DLD1 (cell line): ENCODE measurements at regions not wholly inside any gene's neighbourhood (a gene's known extent, or its start where the extent isn't known, plus 50 kb on each side); places are given as distances from the start of the nearest gene placed in this dataset.

ENCODE experiments used
- in situ Hi-C: cut with HindIII; loops from 2 replicates; pipeline ENCODE4 v1.10.0; 2017; ENCODE audit warnings: low sequenced_read_pairs

- in situ Hi-C loops = no loop called here
Observed at GRCh38 chr17:79217473-79218135, 143.0 kb downstream of the ENGASE start.

- in situ Hi-C loops = no loop called here
Observed at GRCh38 chr17:79216826-79217225, 142.2 kb downstream of the ENGASE start.

GRCh38 chr17:79216391-79216790, 141.8 kb downstream of the ENGASE start:
- in situ Hi-C loops = no loop called here

GRCh38 chr17:79215631-79216030, 141.0 kb downstream of the ENGASE start:
- in situ Hi-C loops = no loop called here

GRCh38 chr17:79214940-79215604, 140.4 kb downstream of the ENGASE start:
- in situ Hi-C loops = no loop called here

- in situ Hi-C loops = no loop called here
Observed at GRCh38 chr17:79214459-79214858, 139.8 kb downstream of the ENGASE start.

- in situ Hi-C loops = no loop called here
Observed at GRCh38 chr17:79213305-79213704, 138.7 kb downstream of the ENGASE start.

- in situ Hi-C loops = no loop called here
Observed at GRCh38 chr17:79212149-79213087, 137.8 kb downstream of the ENGASE start.

GRCh38 chr17:79211061-79211770, 136.6 kb downstream of the ENGASE start:
- in situ Hi-C loops = no loop called here

GRCh38 chr17:79210638-79211037, 136.0 kb downstream of the ENGASE start:
- in situ Hi-C loops = no loop called here

- in situ Hi-C loops = no loop called here
Observed at GRCh38 chr17:79207960-79208359, 133.3 kb downstream of the ENGASE start.

GRCh38 chr17:79205688-79206205, 131.1 kb downstream of the ENGASE start:
- in situ Hi-C loops = no loop called here

- in situ Hi-C loops = no loop called here
Observed at GRCh38 chr17:79204261-79204660, 129.6 kb downstream of the ENGASE start.

GRCh38 chr17:79203657-79204056, 129.0 kb downstream of the ENGASE start:
- in situ Hi-C loops = no loop called here

GRCh38 chr17:79203016-79203415, 128.4 kb downstream of the ENGASE start:
- in situ Hi-C loops = no loop called here

- in situ Hi-C loops = no loop called here
Observed at GRCh38 chr17:79202480-79202879, 127.9 kb downstream of the ENGASE start.

GRCh38 chr17:79201536-79202227, 127.1 kb downstream of the ENGASE start:
- in situ Hi-C loops = no loop called here

- in situ Hi-C loops = no loop called here
Observed at GRCh38 chr17:79201119-79201518, 126.5 kb downstream of the ENGASE start.

- in situ Hi-C loops = loop anchor here (25.0 kb wide), 1 partner anchor 190 kb away; no protein-coding TSS in a partner anchor
Observed at GRCh38 chr17:79196913-79197312, 122.3 kb downstream of the ENGASE start.
